GM12878 (cell line): ENCODE measurements at regions not wholly inside any gene's neighbourhood (a gene's known extent, or its start where the extent isn't known, plus 50 kb on each side); places are given as distances from the start of the nearest gene placed in this dataset.

Experiments used
- ATAC-seq: fragments of 200-7000 bp; cut with Tn5 transposase; 3 replicates; pipeline ENCODE4 v1.9.1; 2020; ENCODE audit warnings: mild to moderate bottlenecking, moderate library complexity
- BruUV-seq: library from RNA; stranded (reverse); fragments of 400-500 nt; replicated peaks from 2 replicates; lab custom pipeline; 2021; lab: Mats Ljungman, UMichigan
- CTCF ChIA-PET: fragments of 300-600 bp; sonication (Branson Sonifier 250); formaldehyde crosslinking; extraction: SDS; loops from one replicate; lab custom pipeline; 2021; ENCODE audit warnings: inconsistent platforms; lab: Yijun Ruan, JAX
- POLR2A ChIA-PET: fragments of 350-600 bp; formaldehyde crosslinking; extraction: SDS; loops from one replicate; lab custom pipeline; 2021; ENCODE audit warnings: inconsistent platforms; lab: Charles Lee
- RAD21 ChIA-PET: fragments of 300-600 bp; sonication (Branson Sonifier 250); formaldehyde crosslinking; loops from one replicate; lab custom pipeline; 2023; ENCODE audit warnings: antibody characterized with exemption; ENCODE audit not compliant: unreplicated experiment; lab: Charles Lee
- SMC1A ChIA-PET: fragments of 300-600 bp; sonication (Branson Sonifier 250); formaldehyde crosslinking; loops from one replicate; lab custom pipeline; 2023; ENCODE audit not compliant: unreplicated experiment, uncharacterized antibody; lab: Charles Lee
- DNase-seq: peaks from one replicate; pipeline ENCODE4 v3.0.0-alpha.2; 2011; ENCODE audit warnings: low read depth, low spot score
- FAIRE-seq: peaks from 3 replicates; lab custom pipeline; 2011; peaks lifted over from hg19 to GRCh38; lab: Jason Lieb, UNC
- H2AFZ ChIP-seq: 2 replicates; pipeline ENCODE4 v1.6.0; 2011; ENCODE audit warnings: low read depth, low read length, control low read depth; ENCODE audit not compliant: control insufficient read depth
- H3K27ac ChIP-seq: 2 replicates; pipeline ENCODE4 v1.5.1; 2011; ENCODE audit warnings: control low read depth; ENCODE audit not compliant: control insufficient read depth, insufficient read depth
- H3K27me3 ChIP-seq, 2 experiments: replicated peaks in 1 of 2; 2 replicates each; pipeline versions ENCODE4 v1.6.0 to v1.6.1; 2011; ENCODE audit warnings: low read length in 1 of 2; ENCODE audit not compliant: control insufficient read depth in 2 of 2, insufficient read depth in 2 of 2
- H3K36me3 ChIP-seq, 2 experiments: 2 replicates each; pipeline ENCODE4 v1.5.1; 2011; ENCODE audit warnings: low read length in 1 of 2; ENCODE audit not compliant: control insufficient read depth in 2 of 2, insufficient read depth in 2 of 2
- H3K4me1 ChIP-seq: 2 replicates; pipeline ENCODE4 v1.6.1; 2011; ENCODE audit warnings: mild to moderate bottlenecking, low read length, moderate library complexity, mixed read lengths; ENCODE audit not compliant: control insufficient read depth, insufficient read depth
- H3K4me2 ChIP-seq: 2 replicates; pipeline ENCODE4 v1.6.0; 2011; ENCODE audit warnings: control low read depth; ENCODE audit not compliant: control insufficient read depth, insufficient read depth
- H3K4me3 ChIP-seq: fragments of 200-600 bp; sonication (generic); 2 replicates; pipeline ENCODE4 v1.5.1; 2016
- H3K79me2 ChIP-seq: 2 replicates; pipeline ENCODE4 v1.6.0; 2011; ENCODE audit warnings: low read length; ENCODE audit not compliant: control insufficient read depth, insufficient read depth
- H3K9ac ChIP-seq: 2 replicates; pipeline ENCODE4 v1.8.0; 2011; ENCODE audit warnings: low read length, control low read depth, mixed read lengths; ENCODE audit not compliant: control insufficient read depth, insufficient read depth
- H3K9me3 ChIP-seq: replicated peaks from 3 replicates; pipeline ENCODE4 v1.5.1; 2011; ENCODE audit warnings: mild to moderate bottlenecking, low read length; ENCODE audit not compliant: control insufficient read depth, insufficient read depth
- H4K20me1 ChIP-seq: 2 replicates; pipeline ENCODE4 v1.6.0; 2011; ENCODE audit not compliant: control insufficient read depth, insufficient read depth
- BHLHE40 ChIP-seq, 2 experiments: fragments of 450-650 bp in 1 of 2; IDR thresholded peaks; 2 replicates each; pipeline ENCODE4 v1.6.1; 2011 to 2017; ENCODE audit warnings: low read depth in 2 of 2, borderline replicate concordance in 1 of 2, improper control_type of control experiment in 1 of 2, low read length in 1 of 2, mild to moderate bottlenecking in 1 of 2
- CBFB ChIP-seq: IDR thresholded peaks from 2 replicates; pipeline ENCODE4 v1.6.1; 2016; ENCODE audit warnings: antibody characterized with exemption, low read depth
- CHD1 ChIP-seq: IDR thresholded peaks from 2 replicates; pipeline ENCODE4 v1.6.1; 2012; ENCODE audit warnings: low read depth, low read length, improper control_type of control experiment
- CHD2 ChIP-seq: IDR thresholded peaks from 2 replicates; pipeline ENCODE4 v1.6.1; 2011; ENCODE audit warnings: low read depth, low read length, improper control_type of control experiment, borderline replicate concordance
- ESRRA ChIP-seq: IDR thresholded peaks from 2 replicates; pipeline ENCODE4 v1.6.1; 2012; ENCODE audit warnings: mild to moderate bottlenecking, low read length, improper control_type of control experiment
- IKZF1 ChIP-seq: fragments of 450-650 bp; conservative IDR thresholded peaks from 2 replicates; pipeline ENCODE4 v1.6.1; 2017; ENCODE audit warnings: antibody characterized with exemption, mild to moderate bottlenecking
- KAT2A ChIP-seq: conservative IDR thresholded peaks from 2 replicates; pipeline ENCODE4 v1.6.1; 2011; ENCODE audit warnings: low read depth, low read length; ENCODE audit not compliant: control insufficient read depth
- MTA2 ChIP-seq: fragments of 450-650 bp; IDR thresholded peaks from 2 replicates; pipeline ENCODE4 v1.6.1; 2016; ENCODE audit warnings: low read depth, mild to moderate bottlenecking, moderate library complexity
- NR2C1 ChIP-seq: fragments of 450-650 bp; IDR thresholded peaks from 2 replicates; pipeline ENCODE4 v1.6.1; 2017; ENCODE audit warnings: antibody characterized with exemption, mild to moderate bottlenecking, moderate library complexity
- NR2C2 ChIP-seq: IDR thresholded peaks from 2 replicates; pipeline ENCODE4 v1.6.1; 2011; ENCODE audit warnings: borderline replicate concordance, low read depth; ENCODE audit not compliant: control insufficient read depth, insufficient read length
- PRDM15 ChIP-seq: fragments of 450-650 bp; formaldehyde crosslinking; IDR thresholded peaks from 2 replicates; pipeline ENCODE4 v1.4.0; 2020; ENCODE audit warnings: mild to moderate bottlenecking, moderate library complexity
- RB1 ChIP-seq: fragments of 450-650 bp; formaldehyde crosslinking; IDR thresholded peaks from 2 replicates; pipeline ENCODE4 v1.6.1; 2017; ENCODE audit warnings: mild to moderate bottlenecking, borderline replicate concordance
- SMAD5 ChIP-seq: IDR thresholded peaks from 2 replicates; pipeline ENCODE4 v1.6.1; 2016; ENCODE audit warnings: antibody characterized with exemption, low read depth
- SMC3 ChIP-seq: IDR thresholded peaks from 2 replicates; pipeline ENCODE4 v1.6.1; 2011; ENCODE audit warnings: low read length, improper control_type of control experiment, borderline replicate concordance
- SRF ChIP-seq, 2 experiments: IDR thresholded peaks; 2 replicates each; pipeline ENCODE4 v1.6.1; 2011; ENCODE audit warnings: low read depth in 2 of 2, low read length in 2 of 2, mild to moderate bottlenecking in 1 of 2, moderate library complexity in 1 of 2
- STAT1 ChIP-seq: fragments of 450-650 bp; conservative IDR thresholded peaks from 2 replicates; pipeline ENCODE4 v1.6.1; 2014; ENCODE audit warnings: antibody characterized with exemption, mild to moderate bottlenecking
- STAT3 ChIP-seq: IDR thresholded peaks from 2 replicates; pipeline ENCODE4 v1.6.1; 2011; ENCODE audit warnings: low read depth, low read length, improper control_type of control experiment
- TCF12 ChIP-seq: IDR thresholded peaks from 2 replicates; pipeline ENCODE4 v1.6.1; 2011; ENCODE audit warnings: low read depth, mild to moderate bottlenecking, low read length
- WGBS: methylation state at CpG from one replicate; pipeline ENCODE4 v1.1.6; 2016; ENCODE audit warnings: low lambda C conversion rate; ENCODE audit not compliant: insufficient replicate concordance, insufficient coverage; ENCODE audit errors: missing lambda C conversion rate; 5-methylcytosine and 5-hydroxymethylcytosine counted together
- in situ Hi-C: fragments of 300-500 bp; cut with MboI; formaldehyde crosslinking; loops from 9 replicates; pipeline ENCODE4 v1.14.3; 2018; ENCODE audit warnings: mixed read lengths
- intact Hi-C: fragments of 100-400 bp; cut with micrococcal nuclease; formaldehyde crosslinking; loops from one replicate; pipeline ENCODE4 v1.14.2; 2022; ENCODE audit not compliant: unreplicated experiment
- TF ChIP-seq, protein P1 (sequence below): IDR thresholded peaks from 2 replicates; pipeline ENCODE4 v1.6.1; 2011; ENCODE audit warnings: borderline replicate concordance, low read depth, mild to moderate bottlenecking, moderate library complexity, low read length; ENCODE audit not compliant: insufficient read depth, poor library complexity, severe bottlenecking
- TF ChIP-seq, protein P2 (sequence below): IDR thresholded peaks from 2 replicates; pipeline ENCODE4 v1.6.1; 2011; ENCODE audit warnings: low read depth, low read length, improper control_type of control experiment, borderline replicate concordance

GRCh38 chr2:160931531-160931930, 228.7 kb upstream of the TANK start (continued):
- TF ChIP-seq CBFB (no peak), SRF (IDR thresholded peaks at IDR 0.05; ENCODE audit: low read depth in 2 of 2, low read length in 2 of 2) (no peak)

GRCh38 chr2:160932960-160933359, 227.3 kb upstream of the TANK start:
- no peak for FAIRE-seq
- Histone ChIP-seq H4K20me1 (no peaks in the 10 kb centered on the region), H3K79me2 (no peaks in the 10 kb centered on the region), H3K36me3 (no peaks in the 10 kb centered on the region), H2AFZ (no peak overlapping the region), H3K4me1 (no peaks in the 10 kb centered on the region), H3K4me2 (no peak overlapping the region), H3K27me3 (no peaks in the 10 kb centered on the region; a peak in 1 of 4 replicates), H3K27ac (no peak overlapping the region), H3K9ac (no peak overlapping the region), H3K4me3 (no peak overlapping the region)
- 26% methylated on average over 2 of the region's 2 CpGs for WGBS
- no TSS peak for BruUV-seq
- no peak for DNase-seq
- intact Hi-C loops = no loop called here
- ChIA-PET CTCF (no interaction called here), SMC1A (interaction anchor here (0.8 kb wide), 1 partner anchor 131 kb away, joined by 3 read pairs; no protein-coding TSS in a partner anchor), RAD21 (no interaction called here)
- no peak for TF ChIP-seq IKZF1
- TF ChIP-seq NR2C2 = no peak
- TF ChIP-seq CHD2 = no peak
- TF ChIP-seq, protein P1, sequence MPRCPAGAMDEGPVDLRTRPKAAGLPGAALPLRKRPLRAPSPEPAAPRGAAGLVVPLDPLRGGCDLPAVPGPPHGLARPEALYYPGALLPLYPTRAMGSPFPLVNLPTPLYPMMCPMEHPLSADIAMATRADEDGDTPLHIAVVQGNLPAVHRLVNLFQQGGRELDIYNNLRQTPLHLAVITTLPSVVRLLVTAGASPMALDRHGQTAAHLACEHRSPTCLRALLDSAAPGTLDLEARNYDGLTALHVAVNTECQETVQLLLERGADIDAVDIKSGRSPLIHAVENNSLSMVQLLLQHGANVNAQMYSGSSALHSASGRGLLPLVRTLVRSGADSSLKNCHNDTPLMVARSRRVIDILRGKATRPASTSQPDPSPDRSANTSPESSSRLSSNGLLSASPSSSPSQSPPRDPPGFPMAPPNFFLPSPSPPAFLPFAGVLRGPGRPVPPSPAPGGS = no peak
- TF ChIP-seq NR2C1 = no peak
- TF ChIP-seq STAT3 = no peak
- TF ChIP-seq STAT1 = no peak
- TF ChIP-seq BHLHE40 (IDR thresholded peaks at IDR 0.05; ENCODE audit: borderline replicate concordance in 1 of 2, low read depth in 2 of 2, low read length in 1 of 2) = no peak
- TF ChIP-seq SMAD5 = no peak
- TF ChIP-seq, protein P2, sequence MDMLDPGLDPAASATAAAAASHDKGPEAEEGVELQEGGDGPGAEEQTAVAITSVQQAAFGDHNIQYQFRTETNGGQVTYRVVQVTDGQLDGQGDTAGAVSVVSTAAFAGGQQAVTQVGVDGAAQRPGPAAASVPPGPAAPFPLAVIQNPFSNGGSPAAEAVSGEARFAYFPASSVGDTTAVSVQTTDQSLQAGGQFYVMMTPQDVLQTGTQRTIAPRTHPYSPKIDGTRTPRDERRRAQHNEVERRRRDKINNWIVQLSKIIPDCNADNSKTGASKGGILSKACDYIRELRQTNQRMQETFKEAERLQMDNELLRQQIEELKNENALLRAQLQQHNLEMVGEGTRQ = no peak
- TF ChIP-seq ESRRA = no peak
- no peak for TF ChIP-seq MTA2
- no peak for TF ChIP-seq PRDM15 (CRISPR knock-in tag)
- TF ChIP-seq RB1 = no peak
- TF ChIP-seq CHD1 = no peak
- no peak for TF ChIP-seq KAT2A
- TF ChIP-seq TCF12 = no peak
- no peak for TF ChIP-seq SMC3
- TF ChIP-seq, all 136 proteins: peak for 0
- POLR2A ChIA-PET = no interaction called here
- ATAC-seq = no peak
- in situ Hi-C loops = no loop called here
- H3K9me3 ChIP-seq = no peaks in the 10 kb centered on the region
